ENCODE measurements at regions not wholly inside any gene's neighbourhood (a gene's known extent, or its start where the extent isn't known, plus 50 kb on each side); places are given as distances from the start of the nearest gene placed in this dataset.

- no peaks in the 10 kb centered on the region for H3K4me1 ChIP-seq (ENCODE audit: low read depth)
- H3K27me3 ChIP-seq: no peaks in the 10 kb centered on the region
- TF ChIP-seq CTCF (IDR thresholded peaks at IDR 0.05; ENCODE audit: low read depth, low read length): no peak
- H3K9me3 ChIP-seq (ENCODE audit: low read depth): no peaks in the 10 kb centered on the region
- H3K27ac ChIP-seq: no peak overlapping the region
- DNase-seq (ENCODE audit: low read depth in 1 of 2, low spot score in 1 of 2): no peak
- H3K4me3 ChIP-seq: no peak overlapping the region
- H3K36me3 ChIP-seq: no peaks in the 10 kb centered on the region
These were observed 2180.2 kb upstream of the PCDH20 start for GRCh38 chr13:63595811-63596210.

DNA sequence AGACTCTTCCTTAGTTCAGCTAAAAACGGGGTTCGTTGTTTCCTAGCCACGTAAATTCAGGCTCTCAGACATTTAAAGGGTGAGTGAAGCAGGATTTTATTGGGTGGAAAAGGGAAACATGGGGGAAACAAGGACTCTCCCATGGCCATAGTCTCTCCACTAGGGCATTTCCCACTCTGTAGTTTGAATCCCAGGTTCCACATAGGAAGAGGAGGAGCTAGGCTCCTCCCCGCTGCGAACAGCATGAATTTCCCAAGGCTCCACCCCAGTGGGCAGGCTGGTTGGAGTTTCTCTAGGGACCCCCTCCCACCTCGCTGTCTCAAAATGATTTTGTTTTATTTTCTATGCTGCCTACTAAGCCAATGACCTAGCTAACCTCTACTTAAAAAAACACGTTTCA is 2170.8 kb upstream of the PCDH20 start:
- H3K4me1 ChIP-seq (ENCODE audit: low read depth): peaks cover 3% of the 10 kb centered on the region

GRCh38 chr13:63578796-63579195 is 2163.1 kb upstream of the PCDH20 start:
- DNase-seq (ENCODE audit: low read depth in 1 of 2, low spot score in 1 of 2): no peak
- H3K9me3 ChIP-seq (ENCODE audit: low read depth): no peaks in the 10 kb centered on the region
- H3K4me1 ChIP-seq (ENCODE audit: low read depth): no peaks in the 10 kb centered on the region
- H3K4me3 ChIP-seq: no peak overlapping the region
- TF ChIP-seq CTCF (IDR thresholded peaks at IDR 0.05; ENCODE audit: low read depth, low read length): no peak
- no peaks in the 10 kb centered on the region for H3K36me3 ChIP-seq
- no peaks in the 10 kb centered on the region for H3K27me3 ChIP-seq
- no peak overlapping the region for H3K27ac ChIP-seq

More for the DNA sequence above, 2170.8 kb upstream of the PCDH20 start:
- H3K4me3 ChIP-seq: no peak overlapping the region
- H3K27ac ChIP-seq: no peak overlapping the region
- TF ChIP-seq CTCF (IDR thresholded peaks at IDR 0.05; ENCODE audit: low read depth, low read length): no peak
- H3K27me3 ChIP-seq: no peaks in the 10 kb centered on the region
- no peaks in the 10 kb centered on the region for H3K36me3 ChIP-seq
- no peak for DNase-seq (ENCODE audit: low read depth in 1 of 2, low spot score in 1 of 2)
- H3K9me3 ChIP-seq (ENCODE audit: low read depth): no peaks in the 10 kb centered on the region

DNA sequence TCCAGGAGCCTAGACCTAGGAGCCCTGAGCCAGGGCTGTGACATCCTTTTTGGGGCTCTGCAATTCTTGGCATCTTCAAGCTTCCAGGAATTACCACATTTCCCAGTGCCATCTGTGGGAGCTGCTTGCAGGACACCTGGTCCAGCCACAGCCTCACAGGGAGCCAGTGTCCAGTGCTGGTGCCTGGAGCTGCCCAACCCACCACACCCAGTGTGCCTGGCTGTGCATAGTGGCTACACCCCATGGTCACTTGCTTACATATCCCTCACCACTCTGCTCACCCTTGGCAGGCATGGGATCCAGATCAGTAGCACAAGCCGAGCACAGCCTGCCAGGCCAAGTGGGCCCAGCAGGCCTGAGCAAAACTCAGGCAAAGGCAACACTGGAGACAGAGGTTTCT is 2151.4 kb upstream of the PCDH20 start:
- no peak overlapping the region for H3K27ac ChIP-seq
- no peaks in the 10 kb centered on the region for H3K27me3 ChIP-seq
- no peak for DNase-seq (ENCODE audit: low read depth in 1 of 2, low spot score in 1 of 2)
- no peaks in the 10 kb centered on the region for H3K9me3 ChIP-seq (ENCODE audit: low read depth)
- no peak overlapping the region for H3K4me3 ChIP-seq
- H3K36me3 ChIP-seq: no peaks in the 10 kb centered on the region
- no peak for TF ChIP-seq CTCF (IDR thresholded peaks at IDR 0.05; ENCODE audit: low read depth, low read length)
- H3K4me1 ChIP-seq (ENCODE audit: low read depth): no peaks in the 10 kb centered on the region

DNA sequence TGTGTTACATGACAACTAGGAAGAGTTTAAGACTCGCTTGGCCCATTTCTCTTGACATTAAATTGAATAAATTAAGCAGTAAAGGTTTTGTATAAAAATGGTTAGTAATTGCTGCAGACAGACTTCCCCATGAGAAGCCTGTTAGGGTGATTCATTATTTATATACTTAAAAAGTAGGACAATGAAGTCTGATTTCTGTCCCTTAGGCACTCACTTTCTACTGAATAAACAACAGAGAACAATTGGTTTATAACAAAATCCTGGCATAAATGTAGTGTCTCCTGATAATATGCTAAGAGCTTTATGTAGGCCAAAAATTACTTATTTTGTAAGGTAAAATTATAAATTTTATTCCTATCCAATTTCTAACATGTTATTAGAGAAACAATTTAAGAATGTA is 2138.5 kb upstream of the PCDH20 start:
- DNase-seq (ENCODE audit: low read depth in 1 of 2, low spot score in 1 of 2): no peak
- no peaks in the 10 kb centered on the region for H3K4me1 ChIP-seq (ENCODE audit: low read depth)
- no peaks in the 10 kb centered on the region for H3K36me3 ChIP-seq
- no peak for TF ChIP-seq CTCF (IDR thresholded peaks at IDR 0.05; ENCODE audit: low read depth, low read length)
- no peaks in the 10 kb centered on the region for H3K9me3 ChIP-seq (ENCODE audit: low read depth)
- no peak overlapping the region for H3K27ac ChIP-seq
- no peak overlapping the region for H3K4me3 ChIP-seq
- H3K27me3 ChIP-seq: no peaks in the 10 kb centered on the region

DNA sequence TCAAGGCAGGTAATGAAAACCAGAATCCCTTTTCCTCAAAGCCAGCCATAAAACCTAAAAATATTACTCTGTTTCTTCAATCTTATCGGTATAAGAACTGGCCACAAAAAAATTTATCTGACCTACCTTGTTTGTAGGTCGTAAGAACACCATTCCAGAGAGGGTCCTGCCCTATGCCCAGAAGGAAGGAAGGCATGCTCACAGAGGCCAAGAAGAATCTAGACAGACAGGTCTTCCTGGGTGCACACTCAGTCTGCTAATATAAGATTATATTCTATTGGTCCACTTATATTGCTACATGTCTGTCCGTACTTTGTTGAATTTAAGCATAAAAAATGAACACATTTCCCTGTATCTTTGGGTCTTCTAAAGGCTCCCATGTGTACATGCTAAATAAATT is 2136.1 kb upstream of the PCDH20 start:
- no peaks in the 10 kb centered on the region for H3K36me3 ChIP-seq
- no peak overlapping the region for H3K27ac ChIP-seq
- H3K27me3 ChIP-seq: no peaks in the 10 kb centered on the region
- H3K4me3 ChIP-seq: no peak overlapping the region
- no peaks in the 10 kb centered on the region for H3K4me1 ChIP-seq (ENCODE audit: low read depth)
- no peak for DNase-seq (ENCODE audit: low read depth in 1 of 2, low spot score in 1 of 2)
- H3K9me3 ChIP-seq (ENCODE audit: low read depth): no peaks in the 10 kb centered on the region
- no peak for TF ChIP-seq CTCF (IDR thresholded peaks at IDR 0.05; ENCODE audit: low read depth, low read length)
